ENCODE measurements at regions not wholly inside any gene's neighbourhood (a gene's known extent, or its start where the extent isn't known, plus 50 kb on each side); places are given as distances from the start of the nearest gene placed in this dataset.

DNA sequence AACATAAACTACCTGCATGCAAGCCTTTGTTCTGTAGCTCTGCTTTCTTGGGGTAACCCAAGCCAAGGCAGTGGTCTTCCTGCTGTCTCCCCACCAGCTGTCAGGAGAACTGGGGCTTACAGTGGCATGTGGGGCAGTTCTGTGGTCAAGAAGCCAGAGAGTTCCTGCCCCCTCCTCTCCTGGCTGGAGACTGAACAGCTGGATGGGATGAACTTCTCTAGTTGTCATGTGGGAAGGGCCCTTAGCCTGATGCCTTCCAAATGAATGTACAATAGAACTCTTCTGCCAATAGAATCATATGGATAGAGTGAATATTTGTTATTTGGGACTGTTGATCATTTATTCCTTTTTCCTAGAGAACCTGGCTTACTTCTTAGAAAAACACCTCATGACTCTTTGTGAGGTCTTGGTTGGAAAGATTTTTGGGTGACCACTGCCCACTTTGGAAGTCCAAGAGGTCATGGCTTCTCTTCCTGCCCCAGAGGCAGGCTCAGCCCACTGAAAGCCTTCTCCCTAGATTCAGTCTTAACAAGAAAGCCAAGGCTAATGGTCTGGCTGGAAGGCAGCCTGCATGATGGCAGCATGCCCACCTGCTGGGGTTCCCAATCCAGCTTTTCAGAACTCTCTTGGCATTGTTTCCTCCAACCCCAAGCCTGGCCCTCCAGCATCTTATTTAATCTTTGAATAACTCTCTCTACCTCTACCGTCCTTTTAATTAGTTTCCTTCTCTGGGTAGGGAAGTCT lies 462.9 kb upstream of the PROK2 start:
- no peak for DNase-seq
- Histone ChIP-seq H3K4me1 (no peaks in the 10 kb centered on the region), H3K4me3 (no peak overlapping the region), H3K27me3 (no peaks in the 10 kb centered on the region), H3K27ac (no peak overlapping the region), H3K36me3 (no peaks in the 10 kb centered on the region), H3K9me3 (no peaks in the 10 kb centered on the region)
- TF ChIP-seq, protein P1, sequence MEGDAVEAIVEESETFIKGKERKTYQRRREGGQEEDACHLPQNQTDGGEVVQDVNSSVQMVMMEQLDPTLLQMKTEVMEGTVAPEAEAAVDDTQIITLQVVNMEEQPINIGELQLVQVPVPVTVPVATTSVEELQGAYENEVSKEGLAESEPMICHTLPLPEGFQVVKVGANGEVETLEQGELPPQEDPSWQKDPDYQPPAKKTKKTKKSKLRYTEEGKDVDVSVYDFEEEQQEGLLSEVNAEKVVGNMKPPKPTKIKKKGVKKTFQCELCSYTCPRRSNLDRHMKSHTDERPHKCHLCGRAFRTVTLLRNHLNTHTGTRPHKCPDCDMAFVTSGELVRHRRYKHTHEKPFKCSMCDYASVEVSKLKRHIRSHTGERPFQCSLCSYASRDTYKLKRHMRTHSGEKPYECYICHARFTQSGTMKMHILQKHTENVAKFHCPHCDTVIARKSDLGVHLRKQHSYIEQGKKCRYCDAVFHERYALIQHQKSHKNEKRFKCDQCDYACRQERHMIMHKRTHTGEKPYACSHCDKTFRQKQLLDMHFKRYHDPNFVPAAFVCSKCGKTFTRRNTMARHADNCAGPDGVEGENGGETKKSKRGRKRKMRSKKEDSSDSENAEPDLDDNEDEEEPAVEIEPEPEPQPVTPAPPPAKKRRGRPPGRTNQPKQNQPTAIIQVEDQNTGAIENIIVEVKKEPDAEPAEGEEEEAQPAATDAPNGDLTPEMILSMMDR (IDR thresholded peaks at IDR 0.05) = no peak
- TF ChIP-seq POLR2A (IDR thresholded peaks at IDR 0.05) = no peak
- intact Hi-C loops (cut with DNase I; ENCODE audit: low total_unique reads) = no loop called here

DNA sequence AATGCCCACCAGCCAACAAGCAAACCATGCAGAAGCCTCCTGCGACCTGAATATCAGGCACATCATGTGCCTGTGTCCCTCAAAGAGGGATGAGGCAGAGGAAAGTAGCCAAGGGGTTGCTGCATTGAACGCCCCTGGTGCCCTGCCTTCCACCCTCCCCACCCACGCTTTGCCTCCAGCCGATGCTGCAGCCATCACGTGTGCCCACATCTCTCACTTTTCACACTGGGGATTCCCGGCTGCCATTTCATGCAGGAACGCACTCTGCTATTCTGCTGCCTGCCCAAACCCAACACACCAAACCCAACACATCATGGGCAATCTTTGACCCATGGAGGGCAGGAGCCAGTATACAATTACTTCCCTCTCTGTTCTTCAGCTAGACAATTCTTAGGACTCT lies 462.2 kb upstream of the PROK2 start:
- DNase-seq = no peak
- no peaks in the 10 kb centered on the region for H3K27me3 ChIP-seq
- no peak overlapping the region for H3K27ac ChIP-seq
- H3K4me3 ChIP-seq = no peak overlapping the region
- H3K9me3 ChIP-seq = no peaks in the 10 kb centered on the region
- intact Hi-C loops (cut with DNase I; ENCODE audit: low total_unique reads) = no loop called here
- TF ChIP-seq, protein P1 (IDR thresholded peaks at IDR 0.05) = no peak
- no peak for TF ChIP-seq POLR2A (IDR thresholded peaks at IDR 0.05)
- H3K4me1 ChIP-seq = no peaks in the 10 kb centered on the region
- no peaks in the 10 kb centered on the region for H3K36me3 ChIP-seq

DNA sequence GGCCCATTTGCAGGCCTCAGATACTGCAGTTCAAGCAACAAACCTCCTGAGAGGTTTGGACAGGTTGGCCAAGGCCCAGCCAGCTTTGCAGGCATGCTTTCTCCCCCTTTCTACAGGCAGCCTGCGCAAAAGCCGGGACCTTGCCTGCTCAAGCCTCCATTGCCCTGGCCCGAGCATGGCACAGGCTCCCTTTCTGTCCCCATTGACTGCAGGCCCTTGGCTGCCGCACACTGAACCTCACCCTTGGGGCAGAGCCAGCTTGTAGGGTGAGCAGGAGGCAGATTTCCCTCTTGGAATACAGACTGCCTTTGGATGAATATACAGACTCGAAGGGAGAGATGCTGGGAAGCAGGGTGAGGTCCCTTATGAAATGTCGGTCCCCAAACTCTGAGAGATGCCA lies 461.7 kb upstream of the PROK2 start:
- peak in 1 of 2 donors; percentile 34 for DNase-seq
- intact Hi-C loops (cut with DNase I; ENCODE audit: low total_unique reads) = no loop called here
- no peaks in the 10 kb centered on the region for H3K36me3 ChIP-seq
- H3K9me3 ChIP-seq = no peaks in the 10 kb centered on the region
- no peak overlapping the region for H3K4me3 ChIP-seq
- no peaks in the 10 kb centered on the region for H3K4me1 ChIP-seq
- no peak for TF ChIP-seq POLR2A (IDR thresholded peaks at IDR 0.05)
- TF ChIP-seq, protein P1 (IDR thresholded peaks at IDR 0.05) = no peak
- no peaks in the 10 kb centered on the region for H3K27me3 ChIP-seq
- no peak overlapping the region for H3K27ac ChIP-seq

DNA sequence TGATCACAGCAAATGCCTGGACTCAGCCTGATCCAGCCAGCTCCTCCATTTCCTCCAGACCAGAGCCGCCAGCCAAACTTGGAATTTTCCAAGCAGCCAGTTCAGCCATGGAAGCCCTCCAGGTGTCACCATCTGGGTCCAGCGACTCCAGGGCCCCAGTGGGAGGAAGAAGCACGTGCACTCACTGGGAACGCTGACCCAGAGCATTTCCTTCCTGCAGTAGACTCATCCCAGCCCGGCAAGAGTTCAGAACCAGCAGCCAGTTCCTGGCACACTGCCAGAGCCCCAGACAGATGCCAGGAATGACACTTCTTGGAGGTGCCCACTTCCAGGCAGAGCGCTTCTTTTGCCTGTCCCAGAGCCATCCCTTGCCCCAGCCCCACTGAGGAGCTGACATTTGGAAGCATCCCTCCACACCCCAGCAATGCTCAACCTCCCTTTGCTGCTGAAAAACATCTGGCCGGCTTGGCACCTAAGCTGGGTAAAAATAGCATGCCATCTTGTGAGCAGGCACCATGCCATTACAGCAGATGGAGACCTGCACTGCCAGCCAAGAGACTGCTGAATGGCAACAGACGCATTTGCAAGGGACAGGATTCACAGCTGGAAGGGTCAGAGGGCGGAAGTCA lies 460.3 kb upstream of the PROK2 start:
- no peaks in the 10 kb centered on the region for H3K36me3 ChIP-seq
- no peaks in the 10 kb centered on the region for H3K27me3 ChIP-seq
- no peaks in the 10 kb centered on the region for H3K4me1 ChIP-seq
- H3K27ac ChIP-seq = peak overlapping the region in 1 of 2 donors; percentile 16
- DNase-seq = peak; percentile 60 to 64
- H3K9me3 ChIP-seq = no peaks in the 10 kb centered on the region
- TF ChIP-seq POLR2A (IDR thresholded peaks at IDR 0.05) = no peak
- TF ChIP-seq, protein P1 (IDR thresholded peaks at IDR 0.05) = peak in 1 of 4 experiments; percentile 1
- intact Hi-C loops (cut with DNase I; ENCODE audit: low total_unique reads) = no loop called here
- H3K4me3 ChIP-seq = no peak overlapping the region

DNA sequence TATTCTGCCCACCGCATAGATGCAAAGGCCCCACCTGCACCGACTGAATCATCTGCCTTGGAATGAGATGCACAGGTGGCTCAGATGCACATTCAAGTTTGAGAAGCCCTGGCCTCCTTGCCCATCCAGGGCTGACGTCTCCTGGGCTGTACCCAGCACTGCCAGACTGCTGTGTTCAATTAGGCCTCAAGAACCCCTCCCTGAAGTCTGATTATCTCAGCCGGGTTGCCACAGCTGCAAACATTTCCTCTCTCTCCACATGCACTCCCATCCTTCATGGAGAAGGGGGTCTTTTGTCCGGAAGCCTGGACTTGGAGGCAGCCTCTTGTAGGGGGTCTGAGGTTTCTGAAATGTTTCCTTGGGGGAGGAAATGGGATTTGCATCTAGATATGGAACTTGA lies 459.4 kb upstream of the PROK2 start:
- H3K27me3 ChIP-seq = no peaks in the 10 kb centered on the region
- TF ChIP-seq, protein P1 (IDR thresholded peaks at IDR 0.05) = no peak
- no peak for TF ChIP-seq POLR2A (IDR thresholded peaks at IDR 0.05)
- H3K9me3 ChIP-seq = no peaks in the 10 kb centered on the region
- no peaks in the 10 kb centered on the region for H3K36me3 ChIP-seq
- H3K27ac ChIP-seq = no peak overlapping the region
- no peak for DNase-seq
- intact Hi-C loops (cut with DNase I; ENCODE audit: low total_unique reads) = no loop called here
- no peak overlapping the region for H3K4me3 ChIP-seq
- no peaks in the 10 kb centered on the region for H3K4me1 ChIP-seq
